H1 (cell line): ENCODE measurements at regions not wholly inside any gene's neighbourhood (a gene's known extent, or its start where the extent isn't known, plus 50 kb on each side); places are given as distances from the start of the nearest gene placed in this dataset.

Experiments
- CTCF ChIA-PET: fragments of 300-600 bp; sonication (Branson Sonifier 250); formaldehyde crosslinking; loops from one replicate; lab custom pipeline; 2021; ENCODE audit not compliant: partially characterized antibody; lab: Charles Lee
- POLR2A ChIA-PET: fragments of 300-600 bp; sonication (Branson Sonifier 250); formaldehyde crosslinking; loops from one replicate; lab custom pipeline; 2021; ENCODE audit warnings: inconsistent platforms; ENCODE audit not compliant: partially characterized antibody; lab: Charles Lee
- DNase-seq, 2 experiments: peaks; one replicate each; pipeline versions ENCODE4 v3.0.0 to v3.0.0-alpha.2; 2010 to 2022; ENCODE audit warnings: low spot score in 2 of 2, low read depth in 1 of 2, mixed read lengths in 1 of 2
- FAIRE-seq: peaks from 2 replicates; lab custom pipeline; 2011; peaks lifted over from hg19 to GRCh38; lab: Jason Lieb, UNC
- H2AFZ ChIP-seq: 2 replicates; pipeline ENCODE4 v1.8.1; 2012; ENCODE audit warnings: low read length, inconsistent platforms
- H2AK5ac ChIP-seq: 2 replicates; pipeline ENCODE4 v1.6.1; 2013; ENCODE audit warnings: low read depth, low read length
- H2BK120ac ChIP-seq: replicated peaks from 2 replicates; pipeline ENCODE3; 2013; ENCODE audit warnings: low read depth, low read length, inconsistent platforms
- H2BK12ac ChIP-seq: 2 replicates; pipeline ENCODE4 v1.6.1; 2013; ENCODE audit warnings: low read depth, low read length
- H2BK15ac ChIP-seq: 2 replicates; pipeline ENCODE4 v1.6.1; 2013; ENCODE audit warnings: low read length
- H2BK20ac ChIP-seq: 2 replicates; pipeline ENCODE4 v1.6.1; 2013; ENCODE audit warnings: low read length
- H2BK5ac ChIP-seq: 2 replicates; pipeline ENCODE4 v1.6.1; 2013; ENCODE audit warnings: low read depth, low read length
- H3K14ac ChIP-seq: 2 replicates; pipeline ENCODE4 v1.6.1; 2013; ENCODE audit warnings: inconsistent platforms; ENCODE audit not compliant: insufficient read length
- H3K18ac ChIP-seq: 2 replicates; pipeline ENCODE4 v1.6.1; 2013; ENCODE audit warnings: low read length; ENCODE audit errors: extremely low read depth
- H3K23ac ChIP-seq: 2 replicates; pipeline ENCODE4 v1.6.1; 2013; ENCODE audit warnings: inconsistent platforms; ENCODE audit not compliant: insufficient read length
- H3K23me2 ChIP-seq: 2 replicates; pipeline ENCODE4 v1.6.1; 2013; ENCODE audit warnings: low read depth, low read length
- H3K27ac ChIP-seq: 2 replicates; pipeline ENCODE4 v1.6.1; 2011; ENCODE audit warnings: low read depth, low read length, inconsistent platforms
- H3K27me3 ChIP-seq, 4 experiments: replicated peaks in 1 of 4; 1 replicate in 1 of 4; 2 replicates in 3 of 4; pipeline versions ENCODE4 v1.6.1 to v1.8.1; 2011 to 2013; ENCODE audit warnings: low read length in 3 of 4, mild to moderate bottlenecking in 3 of 4, inconsistent platforms in 2 of 4, mixed read lengths in 2 of 4, moderate library complexity in 1 of 4; ENCODE audit not compliant: control insufficient read depth in 3 of 4, insufficient read depth in 3 of 4; ENCODE audit errors: extremely low read depth in 1 of 4
- H3K36me3 ChIP-seq, 4 experiments: 2 replicates each; pipeline versions ENCODE4 v1.6.1 to v1.8.1; 2011 to 2013; ENCODE audit warnings: mild to moderate bottlenecking in 4 of 4, low read length in 3 of 4, moderate library complexity in 2 of 4, control low read depth in 1 of 4, inconsistent platforms in 1 of 4; ENCODE audit not compliant: insufficient read depth in 4 of 4, control insufficient read depth in 2 of 4
- H3K4ac ChIP-seq: replicated peaks from 2 replicates; pipeline ENCODE3; 2013; ENCODE audit warnings: low read length, low read depth, mixed read lengths, inconsistent platforms; ENCODE audit not compliant: insufficient read length
- H3K4me1 ChIP-seq, 4 experiments: replicated peaks in 1 of 4; 1 replicate in 1 of 4; 2 replicates in 3 of 4; pipeline versions ENCODE4 v1.6.1 to v1.8.1; 2011 to 2013; ENCODE audit warnings: low read length in 3 of 4, inconsistent platforms in 2 of 4, mixed read lengths in 1 of 4; ENCODE audit not compliant: insufficient read depth in 4 of 4, control insufficient read depth in 3 of 4
- H3K4me2 ChIP-seq, 2 experiments: 2 replicates each; pipeline versions ENCODE4 v1.6.1 to v1.8.1; 2011 to 2013; ENCODE audit warnings: low read depth in 2 of 2, low read length in 2 of 2, control low read depth in 1 of 2, inconsistent platforms in 1 of 2, mild to moderate bottlenecking in 1 of 2; ENCODE audit not compliant: insufficient read depth in 1 of 2
- H3K4me3 ChIP-seq, 4 experiments: fragments of 200-600, 300-600 bp in 1 of 4; sonication (generic), shearing (Covaris generic), sonication (Bioruptor Twin) in 1 of 4; 2 replicates each; pipeline versions ENCODE4 v1.5.1 to v1.8.1; 2011 to 2016; ENCODE audit warnings: low read length in 4 of 4, low read depth in 3 of 4, control low read depth in 2 of 4, inconsistent platforms in 2 of 4, mild to moderate bottlenecking in 2 of 4, mixed read lengths in 1 of 4, moderate library complexity in 1 of 4; ENCODE audit not compliant: insufficient read depth in 2 of 4; ENCODE audit errors: extremely low read depth in 1 of 4
- H3K56ac ChIP-seq: replicated peaks from 2 replicates; pipeline ENCODE3; 2013; ENCODE audit warnings: low read depth, mild to moderate bottlenecking, mixed read lengths, low read length, inconsistent platforms; ENCODE audit not compliant: insufficient read length
- H3K79me1 ChIP-seq: 2 replicates; pipeline ENCODE4 v1.6.1; 2013; ENCODE audit warnings: low read depth, low read length, control low read depth
- H3K79me2 ChIP-seq, 2 experiments: 2 replicates each; pipeline versions ENCODE4 v1.6.1 to v1.8.1; 2012 to 2013; ENCODE audit warnings: low read length in 2 of 2, mild to moderate bottlenecking in 2 of 2, inconsistent platforms in 1 of 2; ENCODE audit not compliant: insufficient read depth in 2 of 2, control insufficient read depth in 1 of 2
- H3K9ac ChIP-seq, 4 experiments: replicated peaks in 1 of 4; 1 replicate in 1 of 4; 2 replicates in 3 of 4; pipeline versions ENCODE4 v1.6.1 to v1.8.1; 2011 to 2013; ENCODE audit warnings: low read depth in 3 of 4, low read length in 3 of 4, control low read depth in 2 of 4, mild to moderate bottlenecking in 2 of 4, moderate library complexity in 2 of 4, inconsistent platforms in 1 of 4; ENCODE audit errors: extremely low read depth in 1 of 4
- H3K9me3 ChIP-seq, 2 experiments: 2 replicates each; pipeline versions ENCODE4 v1.6.1 to v1.8.1; 2012 to 2013; ENCODE audit warnings: mild to moderate bottlenecking in 2 of 2, moderate library complexity in 2 of 2, control low read depth in 1 of 2, inconsistent platforms in 1 of 2, low read depth in 1 of 2, low read length in 1 of 2, mixed read lengths in 1 of 2; ENCODE audit not compliant: insufficient read depth in 2 of 2
- H4K20me1 ChIP-seq, 2 experiments: replicated peaks in 1 of 2; 2 replicates each; pipeline versions ENCODE3 to v1.8.1; 2011 to 2013; ENCODE audit warnings: inconsistent platforms in 2 of 2, low read length in 2 of 2, mild to moderate bottlenecking in 1 of 2; ENCODE audit not compliant: insufficient read depth in 2 of 2, control insufficient read depth in 1 of 2
- H4K5ac ChIP-seq: 2 replicates; pipeline ENCODE4 v1.6.1; 2013; ENCODE audit warnings: low read length, low read depth, mixed read lengths, inconsistent platforms; ENCODE audit not compliant: insufficient read length
- H4K8ac ChIP-seq: 2 replicates; pipeline ENCODE4 v1.8.0; 2013; ENCODE audit warnings: mild to moderate bottlenecking, moderate library complexity, low read length, inconsistent platforms; ENCODE audit not compliant: insufficient read depth; ENCODE audit errors: extremely low read depth
- H4K91ac ChIP-seq: replicated peaks from 2 replicates; pipeline ENCODE3; 2013; ENCODE audit warnings: low read length, mixed read lengths, inconsistent platforms; ENCODE audit not compliant: insufficient read length
- CBX8 ChIP-seq: fragments of 300-800, 300-1000 bp; sonication (generic); IDR thresholded peaks from 2 replicates; pipeline ENCODE4 v1.7.1; 2016; ENCODE audit warnings: low read depth, low read length, borderline replicate concordance
- MAX ChIP-seq: IDR thresholded peaks from 2 replicates; pipeline ENCODE4 v1.6.1; 2012; ENCODE audit warnings: inconsistent platforms
- PHF8 ChIP-seq: fragments of 200-600 bp; sonication (generic); conservative IDR thresholded peaks from 2 replicates; pipeline ENCODE4 v1.7.1; 2012; ENCODE audit warnings: low read depth, mild to moderate bottlenecking, inconsistent platforms, low read length, moderate library complexity
- RFX5 ChIP-seq: IDR thresholded peaks from 2 replicates; pipeline ENCODE4 v1.6.1; 2011; ENCODE audit warnings: low read depth, low read length, improper control_type of control experiment, borderline replicate concordance
- TEAD4 ChIP-seq: IDR thresholded peaks from 2 replicates; pipeline ENCODE4 v1.6.1; 2012; ENCODE audit warnings: low read depth, low read length, inconsistent platforms, mixed read lengths
- WGBS, 2 experiments: shearing (Covaris generic) in 1 of 2; methylation state at CpG; one replicate each; pipeline versions ENCODE4 v1.1.6 to v1.1.7; 2013 to 2015; ENCODE audit warnings: low lambda C conversion rate in 2 of 2, mixed read lengths in 2 of 2, inconsistent platforms in 1 of 2, low coverage in 1 of 2, missing lambda C conversion rate in 1 of 2; ENCODE audit not compliant: insufficient replicate concordance in 2 of 2, insufficient coverage in 1 of 2, insufficient read length in 1 of 2; ENCODE audit errors: extremely low coverage in 1 of 2, missing lambda C conversion rate in 1 of 2; 5-methylcytosine and 5-hydroxymethylcytosine counted together

DNA sequence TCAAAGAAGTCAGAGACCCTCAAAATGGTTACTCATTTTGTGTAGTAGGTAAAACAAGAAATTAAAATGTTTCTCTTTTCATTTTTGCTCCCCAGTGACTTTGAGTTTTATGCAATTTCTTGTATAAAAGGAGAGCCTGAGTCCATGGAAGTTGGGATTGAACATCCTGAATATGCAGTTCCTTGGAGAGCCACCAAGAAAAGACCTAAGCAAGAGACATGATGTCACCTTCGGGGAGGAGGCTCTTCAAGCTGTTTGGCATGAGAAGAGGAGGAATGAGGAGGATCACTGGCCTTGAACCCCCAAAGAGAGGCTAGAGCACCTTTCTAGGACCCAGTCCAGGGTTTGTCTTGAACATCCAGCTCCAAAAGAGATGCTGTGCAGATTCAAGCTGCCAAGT lies 62.3 kb upstream of the CALM2 start:
- H3K79me1 ChIP-seq, result no peaks in the 10 kb centered on the region
- TF ChIP-seq CBX8, result no peak
- no peak for TF ChIP-seq MAX
- no peak for TF ChIP-seq TEAD4
- no peak for TF ChIP-seq RFX5
- TF ChIP-seq PHF8, result no peak

More for the DNA sequence above, 62.3 kb upstream of the CALM2 start:
- H3K4me1 ChIP-seq, result peaks cover 6 to 24% (median 15%) of the 10 kb centered on the region in 4 experiments
- no peak overlapping the region for H3K4me3 ChIP-seq
- no peak overlapping the region for H4K5ac ChIP-seq
- peak overlapping the region; percentile 55; the same call in 1 of the 2 replicates for H3K18ac ChIP-seq
- DNase-seq, result no peak
- H3K79me2 ChIP-seq, result no peaks in the 10 kb centered on the region
- peak overlapping the region; percentile 45; the same call in 1 of the 2 replicates for H2BK12ac ChIP-seq
- no peak overlapping the region for H3K14ac ChIP-seq
- H4K8ac ChIP-seq, result 0 out of 2 replicates have a peak overlapping the region, but pooled peaks have one; percentile 31
- H3K4ac ChIP-seq, result peak overlapping the region; percentile 2
- no peak overlapping the region for H2AK5ac ChIP-seq
- H2BK15ac ChIP-seq, result no peak overlapping the region
- no peaks in the 10 kb centered on the region; a peak in 1 of 7 replicates for H3K27me3 ChIP-seq
- H3K23ac ChIP-seq, result no peak overlapping the region
- no peak overlapping the region for H3K9ac ChIP-seq
- H2BK20ac ChIP-seq, result 0 out of 2 replicates have a peak overlapping the region, but pooled peaks have one; percentile 7
- WGBS, 2 experiments, result 77% methylated on average over 1 of the region's 1 CpG; no CpG with 5 or more reads in 1 of the 2 experiments
- H2AFZ ChIP-seq, result peak overlapping the region; percentile 36
- H2BK5ac ChIP-seq, result peak overlapping the region; percentile 27; the same call in 1 of the 2 replicates
- no peaks in the 10 kb centered on the region for H3K36me3 ChIP-seq
- no peaks in the 10 kb centered on the region for H3K9me3 ChIP-seq
- peak overlapping the region; percentile 49 to 60 for H3K4me2 ChIP-seq
- no peaks in the 10 kb centered on the region for H4K20me1 ChIP-seq
- ChIA-PET CTCF (interaction anchor here (1.0 to 3.1 kb wide), 3 partner anchors 23 to 117 kb away, joined by 3 to 14 read pairs (median 3); no protein-coding TSS in a partner anchor), POLR2A (interaction anchor here (0.7 to 2.1 kb wide), 7 partner anchors 11 to 66 kb away, joined by 3 to 6 read pairs (median 4); no protein-coding TSS in a partner anchor)
- 0 out of 2 replicates have a peak overlapping the region, but pooled peaks have one; percentile 2 for H3K27ac ChIP-seq
- no peaks in the 10 kb centered on the region for H3K23me2 ChIP-seq
- peak overlapping the region; percentile 81 for H2BK120ac ChIP-seq
- FAIRE-seq, result no peak
- peak overlapping the region; percentile 37 for H4K91ac ChIP-seq
- no peak overlapping the region for H3K56ac ChIP-seq
